GM06990 (cell line): ENCODE measurements at regions not wholly inside any gene's neighbourhood (a gene's known extent, or its start where the extent isn't known, plus 50 kb on each side); places are given as distances from the start of the nearest gene placed in this dataset.
A peak's percentile ranks its signal among the peaks of the same experiment; 100 is the strongest.

Experiments used
- DNase-seq: peaks from one replicate; pipeline ENCODE4 v3.0.0-alpha.2; 2011; ENCODE audit not compliant: insufficient read length; ENCODE audit errors: extremely low read depth
- H3K27me3 ChIP-seq: replicated peaks from 2 replicates; pipeline ENCODE4 v1.6.0; 2011; ENCODE audit warnings: low read length; ENCODE audit not compliant: control insufficient read depth, insufficient read depth
- H3K36me3 ChIP-seq: 2 replicates; pipeline ENCODE4 v1.5.1; 2011; ENCODE audit warnings: low read length; ENCODE audit not compliant: control insufficient read depth, insufficient read depth
- H3K4me3 ChIP-seq: replicated peaks from 2 replicates; pipeline ENCODE4 v1.5.1; 2011; ENCODE audit warnings: low read depth, mild to moderate bottlenecking, control low read depth, low read length
- CTCF ChIP-seq: IDR thresholded peaks from 2 replicates; pipeline ENCODE4 v1.5.1; 2011; ENCODE audit warnings: low read length, control low read depth, mild to moderate bottlenecking, inconsistent platforms; ENCODE audit not compliant: insufficient read depth, poor library complexity, severe bottlenecking

- no peak for TF ChIP-seq CTCF
- no peak overlapping the region for H3K4me3 ChIP-seq
- no peak for DNase-seq
- no peaks in the 10 kb centered on the region for H3K36me3 ChIP-seq
- H3K27me3 ChIP-seq, result no peaks in the 10 kb centered on the region
Observed at GRCh38 chr6:25025248-25025918, 89.6 kb upstream of the RIPOR2 start.

- H3K36me3 ChIP-seq, result no peaks in the 10 kb centered on the region
- no peaks in the 10 kb centered on the region for H3K27me3 ChIP-seq
- DNase-seq, result no peak
- no peak for TF ChIP-seq CTCF
- no peak overlapping the region for H3K4me3 ChIP-seq
Observed at GRCh38 chr6:25025919-25026301, 90.2 kb upstream of the RIPOR2 start.

- Histone ChIP-seq H3K36me3 (no peaks in the 10 kb centered on the region), H3K4me3 (no peak overlapping the region), H3K27me3 (no peaks in the 10 kb centered on the region)
- no peak for DNase-seq
- TF ChIP-seq CTCF, result no peak
Observed at GRCh38 chr6:25026723-25027122, 91.0 kb upstream of the RIPOR2 start.

GRCh38 chr6:25027221-25027916 lies 91.6 kb upstream of the RIPOR2 start:
- Histone ChIP-seq H3K36me3 (no peaks in the 10 kb centered on the region), H3K27me3 (no peaks in the 10 kb centered on the region), H3K4me3 (peak overlapping the region; percentile 40)
- TF ChIP-seq CTCF, result peak; percentile 78
- peak; percentile 81 for DNase-seq

GRCh38 chr6:25028328-25028727 lies 92.6 kb upstream of the RIPOR2 start:
- no peak for DNase-seq
- no peak for TF ChIP-seq CTCF

More at GRCh38 chr6:25028328-25028727, 92.6 kb upstream of the RIPOR2 start:
- Histone ChIP-seq H3K4me3 (no peak overlapping the region), H3K36me3 (no peaks in the 10 kb centered on the region), H3K27me3 (no peaks in the 10 kb centered on the region)
